ENCODE measurements at regions not wholly inside any gene's neighbourhood (a gene's known extent, or its start where the extent isn't known, plus 50 kb on each side); places are given as distances from the start of the nearest gene placed in this dataset.

- no peak overlapping the region for H3K4me3 ChIP-seq (ENCODE audit: low read depth, low read length)
- H3K4me1 ChIP-seq: no peaks in the 10 kb centered on the region
- H2AFZ ChIP-seq: no peak overlapping the region
- no peak overlapping the region for H3K4me2 ChIP-seq (ENCODE audit: low read length)
- no peaks in the 10 kb centered on the region for H3K36me3 ChIP-seq (ENCODE audit: control insufficient read depth, insufficient read depth, low read length)
- TF ChIP-seq CTCF (IDR thresholded peaks at IDR 0.05): peak; percentile 89
- H3K79me2 ChIP-seq: no peaks in the 10 kb centered on the region
- H3K9ac ChIP-seq: no peak overlapping the region
- no peaks in the 10 kb centered on the region for H3K9me3 ChIP-seq (ENCODE audit: control insufficient read depth, low read length)
- H3K27ac ChIP-seq: no peak overlapping the region
- H3K27me3 ChIP-seq (ENCODE audit: control insufficient read depth, insufficient read depth, low read length): no peaks in the 10 kb centered on the region
Measured at GRCh38 chr20:21571841-21572690, 58.2 kb upstream of the NKX2-2 start.

GRCh38 chr20:21570285-21570992 lies 56.6 kb upstream of the NKX2-2 start:
- no peak overlapping the region for H2AFZ ChIP-seq
- no peak overlapping the region for H3K27ac ChIP-seq
- no peaks in the 10 kb centered on the region for H3K79me2 ChIP-seq
- H3K27me3 ChIP-seq (ENCODE audit: control insufficient read depth, insufficient read depth, low read length): no peaks in the 10 kb centered on the region
- H3K36me3 ChIP-seq (ENCODE audit: control insufficient read depth, insufficient read depth, low read length): no peaks in the 10 kb centered on the region
- H3K9ac ChIP-seq: no peak overlapping the region
- no peak overlapping the region for H3K4me2 ChIP-seq (ENCODE audit: low read length)
- H3K4me3 ChIP-seq (ENCODE audit: low read depth, low read length): no peak overlapping the region
- H3K4me1 ChIP-seq: no peaks in the 10 kb centered on the region
- TF ChIP-seq CTCF (IDR thresholded peaks at IDR 0.05): no peak
- H3K9me3 ChIP-seq (ENCODE audit: control insufficient read depth, low read length): no peaks in the 10 kb centered on the region

GRCh38 chr20:21569586-21569985 lies 55.7 kb upstream of the NKX2-2 start:
- H2AFZ ChIP-seq: no peak overlapping the region
- H3K4me3 ChIP-seq (ENCODE audit: low read depth, low read length): no peak overlapping the region

GRCh38 chr20:21564127-21564773 lies 50.4 kb upstream of the NKX2-2 start:
- Histone ChIP-seq H3K27ac (no peak overlapping the region), H3K4me1 (no peaks in the 10 kb centered on the region)

More at GRCh38 chr20:21569586-21569985, 55.7 kb upstream of the NKX2-2 start:
- H3K4me1 ChIP-seq: no peaks in the 10 kb centered on the region
- no peak overlapping the region for H3K9ac ChIP-seq
- H3K36me3 ChIP-seq (ENCODE audit: control insufficient read depth, insufficient read depth, low read length): no peaks in the 10 kb centered on the region
- no peaks in the 10 kb centered on the region for H3K79me2 ChIP-seq
- no peaks in the 10 kb centered on the region for H3K9me3 ChIP-seq (ENCODE audit: control insufficient read depth, low read length)
- no peak for TF ChIP-seq CTCF (IDR thresholded peaks at IDR 0.05)
- no peak overlapping the region for H3K4me2 ChIP-seq (ENCODE audit: low read length)
- H3K27me3 ChIP-seq (ENCODE audit: control insufficient read depth, insufficient read depth, low read length): no peaks in the 10 kb centered on the region
- H3K27ac ChIP-seq: no peak overlapping the region

More at GRCh38 chr20:21564127-21564773, 50.4 kb upstream of the NKX2-2 start:
- no peak overlapping the region for H3K4me3 ChIP-seq (ENCODE audit: low read depth, low read length)
- H3K27me3 ChIP-seq (ENCODE audit: control insufficient read depth, insufficient read depth, low read length): no peaks in the 10 kb centered on the region
- H2AFZ ChIP-seq: no peak overlapping the region
- no peak overlapping the region for H3K9ac ChIP-seq
- H3K79me2 ChIP-seq: no peaks in the 10 kb centered on the region
- TF ChIP-seq CTCF (IDR thresholded peaks at IDR 0.05): no peak
- H3K9me3 ChIP-seq (ENCODE audit: control insufficient read depth, low read length): no peaks in the 10 kb centered on the region
- no peak overlapping the region for H3K4me2 ChIP-seq (ENCODE audit: low read length)
- no peaks in the 10 kb centered on the region for H3K36me3 ChIP-seq (ENCODE audit: control insufficient read depth, insufficient read depth, low read length)

Measured in parathyroid adenoma (tissue), 2 donors.